GM12864 (cell line): ENCODE measurements at regions not wholly inside any gene's neighbourhood (a gene's known extent, or its start where the extent isn't known, plus 50 kb on each side); places are given as distances from the start of the nearest gene placed in this dataset.

Source experiments
- DNase-seq: peaks from one replicate; pipeline ENCODE4 v3.0.0-alpha.2; 2011; ENCODE audit warnings: low read depth
- H3K4me3 ChIP-seq: 2 replicates; pipeline ENCODE4 v1.5.1; 2011; ENCODE audit warnings: mild to moderate bottlenecking, low read depth, low read length, control low read depth
- CTCF ChIP-seq: IDR thresholded peaks from 2 replicates; pipeline ENCODE4 v1.5.1; 2011; ENCODE audit warnings: low read depth, mild to moderate bottlenecking, moderate library complexity, low read length, control low read depth, inconsistent platforms; ENCODE audit errors: missing control alignments

- TF ChIP-seq CTCF, result no peak
- no peak overlapping the region for H3K4me3 ChIP-seq
- no peak for DNase-seq
Observed at GRCh38 chr11:45482331-45482730, 183.1 kb downstream of the CHST1 start.

GRCh38 chr11:45481026-45481425 is 184.4 kb downstream of the CHST1 start:
- no peak for TF ChIP-seq CTCF
- H3K4me3 ChIP-seq, result no peak overlapping the region
- no peak for DNase-seq

- no peak for TF ChIP-seq CTCF
- no peak for DNase-seq
- no peak overlapping the region for H3K4me3 ChIP-seq
Observed at GRCh38 chr11:45477588-45477987, 187.8 kb downstream of the CHST1 start.

DNA sequence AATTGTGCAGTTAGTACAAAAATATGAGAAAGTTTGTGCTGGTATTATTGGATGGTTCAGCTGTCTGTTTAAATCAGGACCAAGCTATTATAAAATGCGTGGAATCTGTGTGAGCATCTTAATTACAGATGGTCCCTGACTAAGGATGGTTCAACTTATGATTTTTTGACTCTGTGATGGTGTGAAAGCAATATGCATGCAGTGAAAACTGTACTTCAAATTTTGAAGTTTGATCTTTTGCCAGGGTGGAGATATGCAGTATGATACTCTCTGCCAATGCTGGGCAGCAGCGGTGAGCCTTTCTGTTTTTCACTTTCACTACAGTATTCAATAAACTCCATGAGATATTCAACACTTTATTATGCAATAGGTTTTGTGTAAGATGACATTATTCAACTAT is 189.3 kb downstream of the CHST1 start:
- DNase-seq, result no peak
- no peak for TF ChIP-seq CTCF
- H3K4me3 ChIP-seq, result no peak overlapping the region

DNA sequence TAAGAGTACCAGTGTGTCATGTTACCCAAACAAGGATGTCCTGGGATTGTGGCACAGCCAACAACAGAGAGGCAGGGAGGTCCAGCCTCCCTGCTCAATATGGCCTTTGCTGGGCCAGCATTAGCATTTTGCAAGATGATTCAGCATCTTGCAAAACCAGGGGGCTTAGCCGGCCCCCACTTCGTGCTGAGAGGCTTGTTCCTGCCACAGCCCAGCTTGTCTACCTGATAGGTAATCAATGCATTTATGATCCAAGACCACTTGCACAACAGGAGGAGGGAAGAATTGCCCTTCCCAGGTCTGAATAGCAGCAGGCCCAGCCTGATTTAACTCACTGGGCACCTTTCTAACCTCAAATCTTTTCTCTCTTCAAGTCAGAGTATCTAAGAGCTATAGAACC is 189.0 kb upstream of the SYT13 start:
- DNase-seq, result no peak
- H3K4me3 ChIP-seq, result no peak overlapping the region
- no peak for TF ChIP-seq CTCF

DNA sequence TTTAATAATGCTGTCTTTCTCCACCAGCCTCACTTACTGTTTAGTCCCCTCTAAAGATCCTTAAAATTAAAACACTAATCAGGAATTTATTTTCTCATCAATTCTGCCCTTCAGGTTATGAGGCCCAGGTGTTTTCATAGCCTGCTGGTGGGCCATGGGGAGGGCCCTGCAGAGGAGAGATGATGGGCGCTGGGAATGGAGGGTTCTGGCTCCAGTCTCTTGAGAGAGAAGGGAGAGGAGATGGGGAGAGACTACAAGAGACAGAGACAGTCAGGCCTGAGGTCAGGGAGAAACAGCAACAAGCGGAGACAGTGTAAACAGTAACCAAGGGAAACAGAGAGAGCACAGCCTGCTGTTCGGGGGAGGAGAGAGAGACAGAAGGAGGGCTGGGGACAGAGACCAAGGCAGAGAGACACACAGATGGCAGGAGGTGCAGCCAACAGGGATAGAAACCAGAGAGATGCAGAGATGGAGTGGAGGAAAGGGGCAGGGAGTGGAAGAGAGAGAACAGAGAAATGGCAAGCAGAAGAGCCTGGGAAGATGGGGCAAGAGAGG is 187.3 kb upstream of the SYT13 start:
- TF ChIP-seq CTCF, result no peak
- H3K4me3 ChIP-seq, result no peak overlapping the region
- no peak for DNase-seq

- TF ChIP-seq CTCF, result no peak
- H3K4me3 ChIP-seq, result no peak overlapping the region
- DNase-seq, result no peak
Observed at GRCh38 chr11:45472716-45473317, 186.7 kb upstream of the SYT13 start.
